Skeletal muscle cell (primary cell): ENCODE measurements at regions not wholly inside any gene's neighbourhood (a gene's known extent, or its start where the extent isn't known, plus 50 kb on each side); places are given as distances from the start of the nearest gene placed in this dataset.

Source experiments
- DNase-seq: peaks from one replicate; pipeline ENCODE4 v3.0.0-alpha.2; 2010; ENCODE audit warnings: low read depth
- H3K4me3 ChIP-seq: 2 replicates; pipeline ENCODE4 v1.5.1; 2011; ENCODE audit warnings: low read depth, mild to moderate bottlenecking, control low read depth, low read length, moderate library complexity

- no peak for DNase-seq
- H3K4me3 ChIP-seq, result no peak overlapping the region
These were observed 425.1 kb upstream of the SULF2 start for GRCh38 chr20:48210111-48211027.

GRCh38 chr20:48209102-48209501 lies 423.8 kb upstream of the SULF2 start:
- H3K4me3 ChIP-seq, result no peak overlapping the region
- DNase-seq, result no peak

- no peak overlapping the region for H3K4me3 ChIP-seq
These were observed 422.9 kb upstream of the SULF2 start for GRCh38 chr20:48208176-48208575.

GRCh38 chr20:48207505-48207904 lies 422.2 kb upstream of the SULF2 start:
- DNase-seq, result no peak
- no peak overlapping the region for H3K4me3 ChIP-seq

More at GRCh38 chr20:48208176-48208575, 422.9 kb upstream of the SULF2 start:
- no peak for DNase-seq

GRCh38 chr20:48205786-48206185 lies 420.5 kb upstream of the SULF2 start:
- DNase-seq, result peak; percentile 17

GRCh38 chr20:48205281-48205782 lies 420.1 kb upstream of the SULF2 start:
- no peak for DNase-seq

More at GRCh38 chr20:48205786-48206185, 420.5 kb upstream of the SULF2 start:
- H3K4me3 ChIP-seq, result no peak overlapping the region

GRCh38 chr20:48204499-48204898 lies 419.2 kb upstream of the SULF2 start:
- H3K4me3 ChIP-seq, result no peak overlapping the region
- no peak for DNase-seq

More at GRCh38 chr20:48205281-48205782, 420.1 kb upstream of the SULF2 start:
- no peak overlapping the region for H3K4me3 ChIP-seq

GRCh38 chr20:48203252-48203651 lies 418.0 kb upstream of the SULF2 start:
- peak; percentile 5 for DNase-seq
- H3K4me3 ChIP-seq, result no peak overlapping the region

GRCh38 chr20:48202334-48203113 lies 417.2 kb upstream of the SULF2 start:
- H3K4me3 ChIP-seq, result no peak overlapping the region
- DNase-seq, result no peak

GRCh38 chr20:48201885-48202284 lies 416.6 kb upstream of the SULF2 start:
- H3K4me3 ChIP-seq, result no peak overlapping the region
- no peak for DNase-seq

- no peak overlapping the region for H3K4me3 ChIP-seq
- no peak for DNase-seq
These were observed 415.9 kb upstream of the SULF2 start for GRCh38 chr20:48201188-48201587.

- peak; percentile 6 for DNase-seq
- H3K4me3 ChIP-seq, result no peak overlapping the region
These were observed 413.7 kb upstream of the SULF2 start for GRCh38 chr20:48198929-48199451.

- DNase-seq, result no peak
- H3K4me3 ChIP-seq, result no peak overlapping the region
These were observed 411.8 kb upstream of the SULF2 start for GRCh38 chr20:48197066-48197465.

GRCh38 chr20:48196486-48196885 lies 411.2 kb upstream of the SULF2 start:
- DNase-seq, result no peak
- H3K4me3 ChIP-seq, result no peak overlapping the region

GRCh38 chr20:48196001-48196400 lies 410.7 kb upstream of the SULF2 start:
- H3K4me3 ChIP-seq, result no peak overlapping the region
- no peak for DNase-seq

- no peak overlapping the region for H3K4me3 ChIP-seq
- no peak for DNase-seq
These were observed 410.0 kb upstream of the SULF2 start for GRCh38 chr20:48195121-48195870.

GRCh38 chr20:48194583-48194982 lies 409.3 kb upstream of the SULF2 start:
- no peak overlapping the region for H3K4me3 ChIP-seq
- no peak for DNase-seq

GRCh38 chr20:48193627-48194425 lies 408.5 kb upstream of the SULF2 start:
- DNase-seq, result no peak
- no peak overlapping the region for H3K4me3 ChIP-seq

GRCh38 chr20:48192109-48192508 lies 406.8 kb upstream of the SULF2 start:
- H3K4me3 ChIP-seq, result no peak overlapping the region
- no peak for DNase-seq
